HUES48 (cell line): ENCODE measurements at regions not wholly inside any gene's neighbourhood (a gene's known extent, or its start where the extent isn't known, plus 50 kb on each side); places are given as distances from the start of the nearest gene placed in this dataset.

Experiments
- H3K27ac ChIP-seq: one replicate; pipeline ENCODE4 v1.7.0; 2013; ENCODE audit warnings: low read depth, low read length, inconsistent platforms
- H3K27me3 ChIP-seq: 2 replicates; pipeline ENCODE4 v1.6.1; 2013; ENCODE audit warnings: mild to moderate bottlenecking, low read length; ENCODE audit not compliant: control insufficient read depth, insufficient read depth
- H3K36me3 ChIP-seq: 2 replicates; pipeline ENCODE4 v1.6.1; 2013; ENCODE audit warnings: low read length; ENCODE audit not compliant: control insufficient read depth, insufficient read depth
- H3K4me1 ChIP-seq: 2 replicates; pipeline ENCODE4 v1.6.1; 2013; ENCODE audit warnings: mild to moderate bottlenecking, low read length; ENCODE audit not compliant: control insufficient read depth, insufficient read depth
- H3K4me3 ChIP-seq: 2 replicates; pipeline ENCODE4 v1.5.1; 2013; ENCODE audit warnings: mild to moderate bottlenecking, low read depth, low read length
- H3K9ac ChIP-seq: 2 replicates; pipeline ENCODE4 v1.6.1; 2013; ENCODE audit warnings: mild to moderate bottlenecking, low read depth, low read length, moderate library complexity
- H3K9me3 ChIP-seq: 2 replicates; pipeline ENCODE4 v1.6.1; 2013; ENCODE audit warnings: low read length; ENCODE audit not compliant: control insufficient read depth, insufficient read depth

GRCh38 chr1:238324211-238324864, 433.6 kb upstream of the ZP4 start:
- Histone ChIP-seq H3K4me3 (no peak overlapping the region), H3K27me3 (no peaks in the 10 kb centered on the region), H3K9me3 (peaks cover 8% of the 10 kb centered on the region; the same call in 1 of the 2 replicates), H3K36me3 (no peaks in the 10 kb centered on the region), H3K4me1 (no peaks in the 10 kb centered on the region), H3K9ac (no peak overlapping the region), H3K27ac (no peak overlapping the region)

DNA sequence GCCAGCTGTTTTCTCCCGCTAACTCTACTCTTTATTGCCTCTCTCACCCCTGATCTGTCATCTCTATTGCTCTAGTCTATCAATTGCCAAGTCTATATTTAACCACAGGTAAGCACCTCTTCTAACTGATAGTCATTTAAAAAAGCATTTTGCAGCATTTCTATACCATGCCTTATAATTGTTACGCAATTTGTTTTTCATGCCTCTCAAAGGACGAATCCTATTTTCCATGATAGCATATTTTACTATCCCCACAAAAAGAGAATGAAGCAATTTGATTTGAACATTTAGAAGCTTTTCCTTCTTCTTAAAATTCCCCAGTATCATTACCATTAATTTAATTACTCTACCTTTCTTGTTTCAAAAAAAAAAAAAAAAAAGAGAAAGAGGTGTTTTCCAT, 432.8 kb upstream of the ZP4 start:
- Histone ChIP-seq H3K27me3 (no peaks in the 10 kb centered on the region), H3K9ac (no peak overlapping the region), H3K9me3 (peaks cover 8% of the 10 kb centered on the region; the same call in 1 of the 2 replicates)

DNA sequence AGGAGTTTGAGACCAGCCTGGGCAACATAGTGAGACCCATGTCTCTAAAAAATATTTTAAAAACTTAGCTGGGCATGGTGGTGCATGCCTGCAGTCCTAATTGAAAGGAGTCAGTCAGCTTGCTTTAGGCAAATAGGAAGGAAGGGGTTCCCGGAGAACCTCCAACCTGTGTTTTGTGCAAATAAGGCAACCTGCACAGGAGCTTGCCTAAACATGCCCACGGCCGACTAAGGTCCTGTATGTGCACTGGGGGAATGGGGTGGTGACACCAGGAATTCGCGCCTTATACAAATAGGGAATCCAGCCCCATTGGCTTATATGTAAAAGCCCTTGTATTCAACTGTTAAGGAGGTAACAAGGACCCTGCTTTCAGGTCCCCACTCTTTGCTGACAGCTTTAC, 429.2 kb upstream of the ZP4 start:
- Histone ChIP-seq H3K9ac (no peak overlapping the region), H3K4me3 (no peak overlapping the region), H3K27ac (no peak overlapping the region), H3K4me1 (no peaks in the 10 kb centered on the region), H3K27me3 (no peaks in the 10 kb centered on the region), H3K36me3 (no peaks in the 10 kb centered on the region), H3K9me3 (0 out of 2 replicates have a peak, but pooled peaks cover 4% of the 10 kb centered on the region)

More for the DNA sequence above, 432.8 kb upstream of the ZP4 start:
- H3K4me1 ChIP-seq = no peaks in the 10 kb centered on the region
- no peaks in the 10 kb centered on the region for H3K36me3 ChIP-seq
- no peak overlapping the region for H3K27ac ChIP-seq
- no peak overlapping the region for H3K4me3 ChIP-seq

DNA sequence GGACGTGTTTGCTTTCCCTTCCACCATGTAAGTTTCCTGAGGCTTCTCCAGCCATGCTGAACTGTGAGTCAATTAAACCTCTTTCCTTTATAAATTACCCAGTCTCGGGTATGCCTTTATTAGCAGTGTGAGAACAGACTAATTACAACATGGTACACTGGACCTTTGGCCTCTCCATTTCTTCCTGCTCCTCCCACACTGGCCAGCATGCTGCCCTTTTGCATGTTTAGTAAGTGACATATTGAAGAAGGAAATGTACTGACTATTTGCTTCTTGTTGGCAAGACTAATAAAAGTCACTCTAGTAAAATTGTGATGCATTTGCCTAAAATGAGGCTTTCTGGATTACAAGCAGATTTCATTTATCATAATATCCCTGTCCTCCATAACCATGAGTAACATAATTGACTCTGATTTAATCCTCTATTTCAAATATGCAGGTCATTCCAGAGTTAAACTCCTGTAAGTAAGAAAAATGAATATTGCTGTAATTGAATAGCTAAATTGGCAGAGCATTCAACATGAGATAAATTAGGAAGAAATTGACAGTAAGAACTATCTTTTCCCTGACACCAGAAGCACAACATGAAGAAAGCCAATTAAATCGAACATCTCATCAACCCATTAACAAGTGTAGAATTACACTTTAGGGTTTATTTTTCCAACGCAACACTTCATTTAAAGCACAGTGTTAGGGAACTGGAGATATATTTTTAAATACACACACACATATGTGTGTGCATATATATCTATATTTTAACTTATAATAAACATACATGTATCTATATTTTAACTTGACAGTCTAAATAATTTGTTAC, 427.8 kb upstream of the ZP4 start:
- no peak overlapping the region for H3K4me3 ChIP-seq
- H3K4me1 ChIP-seq = no peaks in the 10 kb centered on the region
- 0 out of 2 replicates have a peak, but pooled peaks cover 4% of the 10 kb centered on the region for H3K9me3 ChIP-seq
- H3K27me3 ChIP-seq = no peaks in the 10 kb centered on the region
- no peak overlapping the region for H3K27ac ChIP-seq
- no peaks in the 10 kb centered on the region for H3K36me3 ChIP-seq
- no peak overlapping the region for H3K9ac ChIP-seq

DNA sequence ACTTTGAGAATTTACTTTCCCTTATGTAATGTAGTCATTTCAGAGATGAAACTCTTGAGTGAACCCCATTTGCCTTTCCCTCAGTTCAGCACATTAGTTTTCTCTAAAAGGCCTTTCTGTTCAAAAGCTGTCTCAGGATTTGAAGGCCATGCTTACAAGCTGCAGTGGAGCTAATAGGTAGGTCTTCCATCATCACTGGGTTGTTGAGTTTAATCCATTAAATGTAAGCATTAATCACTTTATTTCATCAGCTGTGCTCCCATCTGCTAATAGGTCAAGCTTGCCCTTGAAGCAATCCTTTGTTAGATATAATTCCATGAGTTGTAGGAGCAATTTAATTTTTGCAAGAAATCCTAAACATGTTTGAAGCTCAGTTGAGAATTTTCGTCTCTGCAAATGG, 422.2 kb upstream of the ZP4 start:
- Histone ChIP-seq H3K27me3 (no peaks in the 10 kb centered on the region), H3K9me3 (no peaks in the 10 kb centered on the region), H3K4me1 (no peaks in the 10 kb centered on the region), H3K27ac (no peak overlapping the region), H3K4me3 (no peak overlapping the region), H3K9ac (no peak overlapping the region), H3K36me3 (no peaks in the 10 kb centered on the region)

- H3K4me1 ChIP-seq = no peaks in the 10 kb centered on the region
- H3K9ac ChIP-seq = no peak overlapping the region
- no peaks in the 10 kb centered on the region for H3K36me3 ChIP-seq
- no peak overlapping the region for H3K27ac ChIP-seq
- no peaks in the 10 kb centered on the region for H3K9me3 ChIP-seq
- H3K27me3 ChIP-seq = no peaks in the 10 kb centered on the region
- H3K4me3 ChIP-seq = no peak overlapping the region
Measured at GRCh38 chr1:238306411-238306810, 415.7 kb upstream of the ZP4 start.

- Histone ChIP-seq H3K4me1 (no peaks in the 10 kb centered on the region), H3K36me3 (no peaks in the 10 kb centered on the region), H3K27me3 (no peaks in the 10 kb centered on the region), H3K9me3 (no peaks in the 10 kb centered on the region), H3K27ac (no peak overlapping the region), H3K4me3 (no peak overlapping the region), H3K9ac (no peak overlapping the region)
Measured at GRCh38 chr1:238302646-238303045, 411.9 kb upstream of the ZP4 start.

GRCh38 chr1:238296371-238296770, 405.6 kb upstream of the ZP4 start:
- H3K27ac ChIP-seq = no peak overlapping the region
- no peaks in the 10 kb centered on the region; the same call in 1 of the 2 replicates for H3K9me3 ChIP-seq
- H3K4me3 ChIP-seq = no peak overlapping the region
- no peak overlapping the region for H3K9ac ChIP-seq
- H3K27me3 ChIP-seq = no peaks in the 10 kb centered on the region
- no peaks in the 10 kb centered on the region for H3K36me3 ChIP-seq
- H3K4me1 ChIP-seq = no peaks in the 10 kb centered on the region

GRCh38 chr1:238293075-238293474, 402.4 kb upstream of the ZP4 start:
- no peak overlapping the region for H3K27ac ChIP-seq
- no peaks in the 10 kb centered on the region for H3K4me1 ChIP-seq
- no peaks in the 10 kb centered on the region for H3K36me3 ChIP-seq
- H3K4me3 ChIP-seq = no peak overlapping the region
- no peaks in the 10 kb centered on the region; the same call in 1 of the 2 replicates for H3K9me3 ChIP-seq
- no peak overlapping the region for H3K9ac ChIP-seq
- H3K27me3 ChIP-seq = no peaks in the 10 kb centered on the region

DNA sequence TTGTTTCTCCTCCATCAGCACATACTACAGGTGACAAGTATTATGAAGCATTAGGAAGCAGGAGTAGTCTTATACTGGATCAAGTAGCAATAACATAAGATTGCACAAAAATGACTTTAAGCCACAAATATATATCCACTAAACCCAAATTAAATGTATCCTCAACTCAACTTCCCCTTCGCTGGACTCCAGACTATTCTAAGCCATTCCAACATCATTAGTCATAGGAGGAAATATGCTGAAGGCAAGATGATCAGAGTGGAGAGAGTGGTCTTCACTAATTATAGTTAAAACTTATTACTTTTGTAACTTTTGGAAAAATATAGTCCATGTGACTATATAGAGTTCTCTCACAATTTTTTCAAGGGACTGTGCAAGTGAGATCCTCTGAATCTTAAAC, 390.7 kb upstream of the ZP4 start:
- Histone ChIP-seq H3K4me3 (no peak overlapping the region), H3K27me3 (no peaks in the 10 kb centered on the region), H3K36me3 (no peaks in the 10 kb centered on the region), H3K9ac (no peak overlapping the region), H3K4me1 (no peaks in the 10 kb centered on the region), H3K9me3 (peaks cover 18% of the 10 kb centered on the region; the same call in 1 of the 2 replicates), H3K27ac (no peak overlapping the region)

GRCh38 chr1:238279694-238280380, 389.1 kb upstream of the ZP4 start:
- no peaks in the 10 kb centered on the region for H3K36me3 ChIP-seq

More at GRCh38 chr1:238279694-238280380, 389.1 kb upstream of the ZP4 start:
- Histone ChIP-seq H3K9me3 (peaks cover 26% of the 10 kb centered on the region), H3K4me3 (no peak overlapping the region), H3K27ac (no peak overlapping the region), H3K27me3 (no peaks in the 10 kb centered on the region), H3K9ac (no peak overlapping the region), H3K4me1 (no peaks in the 10 kb centered on the region)
